HG03432 (cell line): ENCODE measurements at regions not wholly inside any gene's neighbourhood (a gene's known extent, or its start where the extent isn't known, plus 50 kb on each side); places are given as distances from the start of the nearest gene placed in this dataset.
"Not testable (repeated sequence)": the region's sequence is repeated elsewhere in the genome, so short reads cannot be mapped to it uniquely, and the experiment has no call there.

ENCODE experiments used
- ATAC-seq: cut with Tn5 transposase; IDR thresholded peaks from one replicate; pipeline ENCODE4 v1.9.1; 2021; ENCODE audit warnings: mild to moderate bottlenecking, moderate library complexity; ENCODE audit not compliant: unreplicated experiment

DNA sequence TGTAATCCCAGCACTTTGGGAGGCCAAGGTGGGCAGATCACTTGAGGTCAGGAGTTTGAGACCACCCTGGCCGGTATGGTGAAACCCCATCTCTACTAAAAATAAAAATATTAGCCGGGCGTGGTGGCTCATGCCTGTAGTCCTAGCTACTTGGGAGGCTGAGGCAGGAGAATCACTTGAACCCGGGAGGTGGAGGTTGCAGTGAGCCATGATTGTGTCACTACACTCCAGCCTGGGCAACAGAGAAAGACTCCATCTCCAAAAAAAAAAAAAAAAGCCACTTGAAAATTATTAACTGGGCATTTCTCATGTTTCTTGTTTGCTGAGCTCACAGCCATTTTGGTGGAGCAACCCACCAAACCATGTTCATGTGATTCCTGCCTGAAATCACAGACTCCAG lies 131.1 kb upstream of the LPP start:
- not testable (repeated sequence) for ATAC-seq

DNA sequence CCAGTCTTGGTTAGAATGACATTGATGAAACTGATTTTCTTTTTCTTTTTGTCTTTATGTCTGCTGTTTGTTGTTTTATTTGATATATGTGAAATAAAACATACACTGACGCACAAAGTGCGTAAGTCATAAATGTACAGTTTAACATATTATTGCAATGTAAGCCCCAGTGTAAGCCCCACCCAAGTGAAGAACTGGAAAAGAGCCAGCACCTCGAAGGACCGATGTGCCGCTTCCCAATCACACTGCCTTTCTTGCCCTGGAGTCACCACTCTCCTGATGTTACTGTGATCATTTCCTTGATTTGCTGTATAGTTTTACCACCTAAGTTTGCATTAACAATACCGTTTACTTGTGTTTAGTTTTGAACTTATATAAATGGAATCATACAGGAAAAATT lies 128.4 kb upstream of the LPP start:
- no peak for ATAC-seq

DNA sequence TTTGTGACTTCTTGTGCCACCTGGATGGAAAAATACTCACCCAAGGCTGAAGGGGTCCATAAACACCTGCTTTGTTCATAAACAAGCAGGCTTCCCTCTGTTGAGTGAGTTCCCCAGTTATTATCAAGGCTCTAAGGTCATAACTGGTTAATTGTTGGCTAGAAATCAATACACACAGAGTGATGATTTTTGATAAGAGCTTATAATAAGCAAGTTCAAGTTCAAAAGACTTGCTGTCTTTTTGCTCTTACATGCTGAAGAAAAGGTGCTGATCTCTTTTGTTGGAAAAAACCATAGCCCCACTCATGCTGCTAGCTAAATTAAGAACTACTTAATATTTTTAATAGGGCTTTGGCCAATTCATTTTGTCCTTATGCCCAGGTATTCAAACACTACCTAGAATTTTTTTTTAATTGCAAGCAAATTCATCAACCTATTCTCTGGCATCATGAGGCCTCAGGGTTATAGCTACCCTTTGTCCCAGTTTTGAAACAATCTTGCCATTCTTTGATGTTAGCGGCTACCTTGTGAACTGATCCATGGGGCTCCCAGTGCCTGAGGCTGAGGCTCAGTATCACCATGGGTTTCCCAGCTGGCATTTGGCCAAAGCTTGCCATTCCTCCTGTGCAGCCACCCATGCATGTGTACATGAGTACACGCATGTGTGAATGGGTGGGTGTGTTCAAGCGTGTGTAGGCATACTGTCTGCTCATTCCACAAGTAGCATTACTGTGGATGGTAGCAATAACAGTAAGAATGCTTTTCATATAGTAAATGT lies 127.6 kb upstream of the LPP start:
- no peak for ATAC-seq

DNA sequence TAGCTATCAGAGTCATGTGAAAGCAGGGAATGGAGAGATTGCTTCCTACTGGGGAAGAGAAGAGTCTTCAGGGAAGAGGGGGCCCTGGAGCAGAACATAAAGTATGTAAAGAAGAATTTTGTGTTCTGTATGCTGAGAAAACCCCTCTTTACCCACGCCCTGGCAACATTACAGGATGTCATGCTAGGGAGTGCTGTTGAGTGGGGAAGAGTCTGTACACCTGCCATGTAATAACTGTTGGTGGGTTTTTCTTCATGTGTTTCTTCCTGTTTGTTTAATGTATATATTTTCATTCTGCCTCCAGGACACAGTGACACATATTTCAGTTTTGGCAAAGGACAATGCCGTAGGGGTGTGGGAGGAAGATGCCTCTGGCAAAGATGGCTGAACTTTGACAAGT lies 122.8 kb upstream of the LPP start:
- no peak for ATAC-seq

DNA sequence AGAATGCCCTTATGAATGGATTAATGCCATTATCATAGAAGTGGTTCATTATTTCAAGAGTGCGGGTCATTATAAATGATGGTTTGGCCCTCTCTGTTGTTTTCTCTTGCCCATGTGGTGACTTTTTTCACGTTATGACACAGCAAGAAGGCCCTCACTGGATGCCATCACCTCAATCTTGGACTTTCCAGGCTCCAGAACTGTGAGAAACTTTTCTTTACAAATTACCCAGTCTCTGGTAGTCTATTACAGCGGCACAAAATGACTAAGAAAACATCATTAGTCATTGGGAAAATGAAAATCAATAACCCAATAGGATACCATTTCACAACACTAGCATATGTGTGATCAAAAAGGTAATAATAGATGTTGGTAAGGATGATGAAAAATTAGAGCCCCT lies 119.0 kb upstream of the LPP start:
- ATAC-seq = no peak

DNA sequence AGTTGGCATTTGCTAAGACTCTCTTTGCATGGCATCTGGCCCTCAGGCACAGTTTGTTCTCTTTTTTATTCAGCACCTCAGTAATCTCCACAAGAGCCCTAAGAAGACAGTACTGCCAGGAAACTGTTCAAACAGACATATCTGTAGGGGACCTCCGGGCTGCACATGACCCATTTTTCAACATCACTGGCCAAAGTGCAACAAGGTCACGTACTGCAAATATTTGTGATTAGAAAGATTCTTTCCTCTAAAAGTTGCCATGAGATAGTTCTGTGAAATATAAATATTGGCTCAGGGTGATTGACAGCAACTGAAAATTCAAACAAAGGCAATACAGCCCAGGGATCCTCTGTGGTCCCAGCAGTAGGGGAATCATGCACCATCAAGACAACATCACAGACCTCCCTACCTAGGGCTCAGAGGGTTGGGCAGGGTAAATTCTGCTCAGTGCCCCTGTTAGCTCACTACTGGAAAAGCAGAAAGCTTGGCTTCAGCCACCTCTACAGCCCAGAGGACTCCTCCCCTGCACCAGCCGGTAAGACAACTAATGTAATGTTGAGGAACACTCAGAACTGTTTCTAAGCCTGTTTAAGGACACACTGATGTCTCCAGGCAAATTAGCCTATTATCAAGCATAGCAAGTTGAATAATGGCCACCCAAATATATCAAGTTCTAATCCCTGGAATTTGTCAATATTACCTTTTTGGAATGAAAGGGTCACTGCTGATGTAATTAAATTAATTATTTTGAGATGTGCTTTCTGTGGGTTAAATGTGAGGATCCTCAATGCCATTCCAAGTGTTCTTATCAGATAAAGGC lies 117.4 kb upstream of the LPP start:
- no peak for ATAC-seq

DNA sequence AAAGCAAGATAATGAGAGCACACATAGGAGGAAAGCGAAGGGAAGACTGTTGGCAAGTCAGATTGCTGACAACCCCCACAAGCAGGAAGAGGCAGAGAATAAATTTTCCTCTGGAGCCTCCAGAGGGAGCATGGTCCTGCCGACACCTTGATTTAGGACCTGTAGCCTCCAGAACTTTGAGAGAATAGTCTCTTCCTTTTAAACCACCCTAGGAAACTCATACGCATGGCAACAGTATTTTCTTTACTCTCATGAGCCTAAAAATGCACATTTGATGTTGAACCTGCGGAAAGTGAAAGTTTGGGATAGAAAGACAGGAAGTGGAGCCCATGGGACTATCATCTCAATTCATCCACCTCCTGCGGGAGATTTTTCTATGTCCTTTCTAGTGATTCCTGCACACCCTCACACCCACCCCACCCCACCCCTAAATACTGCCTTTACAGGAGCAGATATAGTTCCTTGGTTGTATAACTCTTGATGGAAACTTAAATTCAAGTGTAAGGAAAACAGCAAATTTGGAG lies 116.7 kb upstream of the LPP start:
- ATAC-seq = no peak

DNA sequence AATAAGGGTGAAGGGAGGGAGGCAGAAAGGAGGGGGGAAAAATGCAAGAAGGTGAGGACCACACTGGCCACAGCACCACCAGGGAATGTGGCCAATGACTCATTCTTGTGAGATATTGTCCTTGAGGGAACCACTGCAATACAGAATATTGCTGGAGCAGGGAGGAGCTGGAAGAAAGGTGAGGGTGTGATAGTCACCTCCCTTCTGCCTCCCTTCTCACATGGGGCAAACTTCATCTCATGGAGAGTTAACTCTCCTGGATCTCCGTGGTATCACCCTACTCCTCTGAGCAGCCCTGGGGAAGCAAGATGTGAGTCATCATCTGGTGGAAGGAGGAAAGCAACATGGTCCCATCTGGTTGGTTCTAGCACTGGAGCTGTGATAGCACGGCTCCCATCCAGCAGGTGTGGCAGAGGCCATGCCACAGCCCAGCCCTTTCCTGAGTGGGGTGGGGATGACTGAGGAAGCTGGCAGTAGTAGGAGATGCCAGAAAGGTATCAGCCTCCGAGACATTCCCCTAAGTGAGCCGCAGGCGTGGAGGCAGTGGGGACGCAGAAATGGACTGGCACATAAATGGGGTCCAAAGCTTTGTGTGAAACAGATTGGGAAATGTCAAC lies 115.9 kb upstream of the LPP start:
- no peak for ATAC-seq

DNA sequence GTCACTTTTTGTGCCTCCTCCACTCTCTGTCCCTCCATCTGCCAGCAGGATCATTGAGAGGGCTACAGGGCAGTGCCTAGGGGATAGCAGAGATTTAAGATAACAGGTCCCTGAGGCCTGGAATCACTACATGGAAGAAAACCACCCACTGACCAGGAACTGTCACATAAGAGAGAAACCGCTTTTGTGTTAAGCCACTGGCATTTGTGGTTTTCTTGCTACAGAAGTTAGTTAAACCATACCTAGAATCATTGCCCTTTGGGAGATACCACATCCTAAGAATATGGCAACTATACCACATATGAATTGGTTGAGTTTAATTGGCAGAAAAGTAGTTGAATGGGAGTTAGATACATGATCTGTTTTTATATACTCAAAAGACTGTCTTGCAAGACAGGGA lies 112.8 kb upstream of the LPP start:
- no peak for ATAC-seq

DNA sequence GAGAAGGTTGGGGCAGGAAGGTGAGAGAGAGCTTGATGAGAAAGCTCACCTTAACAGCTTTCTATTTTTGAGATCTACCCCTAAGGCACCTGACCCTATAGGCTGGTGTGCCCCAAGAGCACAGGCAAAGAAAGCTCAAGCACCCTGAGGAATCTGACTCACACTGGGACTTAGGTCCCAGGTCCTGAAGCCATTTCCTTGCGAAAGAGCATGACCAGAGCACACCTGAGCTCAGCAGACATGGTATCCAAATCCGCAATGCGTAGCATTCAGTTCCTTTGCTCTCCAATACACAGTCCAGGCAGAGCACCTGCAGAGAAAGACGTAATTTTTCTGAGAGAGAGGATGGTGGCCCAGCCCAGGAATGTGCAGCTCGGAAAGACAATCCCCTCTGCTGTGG lies 112.1 kb upstream of the LPP start:
- ATAC-seq = no peak

DNA sequence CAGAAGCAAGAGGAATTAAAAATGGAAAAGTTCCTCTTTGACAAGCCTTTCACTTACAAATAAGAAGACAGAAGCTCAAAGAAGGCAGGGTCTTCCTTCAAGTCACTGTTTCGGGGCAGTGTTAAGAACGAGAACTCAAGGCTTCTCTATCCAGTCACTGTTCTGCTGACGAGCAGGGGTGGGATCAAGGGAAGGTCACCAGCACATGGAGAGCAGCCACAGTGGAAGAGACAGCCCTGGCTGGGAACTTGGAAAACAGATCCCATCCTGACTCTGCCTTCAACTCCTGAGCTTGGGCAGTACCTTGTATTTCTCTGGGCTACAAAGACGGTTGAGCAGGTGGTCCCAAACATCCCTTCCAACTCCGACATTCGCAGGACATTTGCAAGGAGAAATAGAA lies 111.5 kb upstream of the LPP start:
- ATAC-seq = no peak

DNA sequence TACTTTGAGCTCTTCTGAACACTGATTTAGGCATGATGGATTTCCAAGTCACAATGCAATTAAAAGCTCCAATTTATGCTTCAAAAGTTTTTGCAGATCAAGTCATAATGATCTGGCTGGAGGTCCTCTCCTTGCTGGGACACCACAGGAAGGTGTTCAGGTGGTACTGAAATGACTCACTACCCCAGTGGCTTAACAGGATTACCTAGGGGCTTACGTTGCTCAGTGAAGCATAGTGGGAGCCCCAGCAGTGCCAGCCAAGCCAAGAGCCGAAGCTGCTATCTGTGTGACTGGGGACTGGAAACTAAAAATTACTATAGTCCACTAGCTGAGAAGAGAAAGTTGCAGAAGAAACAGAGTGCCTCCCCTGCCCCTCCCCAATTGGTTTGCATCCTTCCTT lies 110.1 kb upstream of the LPP start:
- no peak for ATAC-seq

DNA sequence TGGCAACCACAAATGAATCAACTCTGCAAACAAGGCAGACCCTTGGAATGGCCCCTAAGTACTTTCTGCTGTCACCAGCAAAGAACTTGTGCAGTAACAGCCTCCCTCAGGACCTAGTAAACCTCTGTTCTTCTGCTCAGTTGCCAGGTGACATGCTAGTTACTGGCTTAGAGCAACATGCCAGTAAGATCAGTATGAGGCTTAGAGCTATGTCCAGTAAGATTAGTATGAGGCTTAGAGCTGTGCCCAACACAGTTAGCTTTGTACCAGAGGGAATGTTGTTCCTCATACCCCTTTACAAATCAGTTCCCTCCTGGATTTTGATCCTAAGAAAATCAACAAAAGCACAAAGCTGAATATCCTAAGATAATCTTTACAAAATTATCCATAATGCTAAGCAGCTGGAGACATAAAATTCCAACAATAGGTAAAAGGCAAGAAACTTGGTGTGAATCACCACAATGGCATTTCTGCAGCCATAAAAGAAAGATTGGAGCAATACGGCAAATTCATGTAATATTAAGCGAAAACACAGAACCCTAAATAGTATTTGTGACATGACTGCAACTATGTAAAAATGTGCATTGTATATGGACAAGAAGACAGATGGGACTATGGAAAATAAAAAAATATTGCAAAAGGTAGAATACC lies 107.3 kb upstream of the LPP start:
- no peak for ATAC-seq

DNA sequence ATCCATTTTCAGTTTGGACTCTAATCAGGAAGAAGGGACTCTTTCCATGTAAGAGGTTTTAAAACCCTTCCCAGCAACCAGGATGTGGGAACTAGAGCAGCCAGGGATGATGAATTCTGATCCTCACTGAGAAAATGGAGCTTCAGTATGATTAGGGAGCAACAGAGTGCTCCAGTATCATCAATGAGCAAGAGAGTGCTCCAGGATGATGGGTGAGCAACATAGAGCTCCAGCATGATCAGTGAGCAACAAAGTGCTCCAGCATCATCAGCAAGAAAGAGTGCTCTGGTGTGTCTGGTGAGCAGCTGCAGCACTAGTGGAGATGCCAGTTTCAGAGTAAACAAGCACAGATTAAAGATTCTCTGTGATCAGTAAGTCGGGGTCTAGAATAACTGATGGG lies 106.4 kb upstream of the LPP start:
- no peak for ATAC-seq

DNA sequence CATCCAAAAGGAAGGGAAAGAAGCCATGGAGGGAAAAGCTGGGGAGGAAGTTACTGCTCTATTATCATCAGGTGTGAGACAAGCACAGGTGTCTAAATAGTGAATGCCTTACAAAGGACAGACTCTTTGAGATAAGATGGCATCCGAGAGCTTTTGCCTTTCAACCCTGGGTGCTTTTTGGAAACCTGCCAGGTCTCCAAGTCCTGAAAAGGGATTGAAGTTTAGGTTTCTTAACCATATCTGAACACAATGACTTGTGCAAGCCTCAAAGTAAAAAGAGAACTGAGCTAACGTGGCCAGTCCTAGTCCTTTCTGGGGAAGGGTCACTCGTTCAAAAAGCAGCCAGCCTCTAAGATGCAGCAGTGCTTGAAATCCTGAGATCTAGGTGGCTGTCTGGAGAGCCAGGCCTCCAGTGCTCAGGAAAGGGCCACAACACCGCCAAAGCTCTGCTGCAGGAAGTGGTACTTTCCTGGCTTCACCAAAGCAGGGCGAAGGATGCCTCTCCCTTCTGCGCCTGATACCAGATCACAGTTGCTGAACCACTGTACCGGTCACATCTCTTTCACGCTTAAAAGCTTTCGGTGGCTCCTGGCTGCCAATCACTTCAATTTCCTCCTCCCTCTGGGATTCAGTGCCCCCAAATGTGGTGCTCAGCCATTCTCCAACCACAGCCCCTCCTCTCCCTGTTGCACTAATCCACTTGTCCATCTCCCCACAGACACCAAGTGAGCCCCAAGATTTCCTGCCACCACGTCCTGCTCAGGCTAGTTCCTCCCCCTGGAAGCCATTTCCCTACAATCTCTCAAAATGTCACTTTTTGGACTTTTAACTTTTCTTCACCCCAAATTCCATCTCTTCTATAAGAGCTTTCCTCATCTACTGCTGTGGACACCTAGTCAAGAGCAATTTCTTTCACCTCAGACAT lies 104.1 kb upstream of the LPP start:
- no peak for ATAC-seq

DNA sequence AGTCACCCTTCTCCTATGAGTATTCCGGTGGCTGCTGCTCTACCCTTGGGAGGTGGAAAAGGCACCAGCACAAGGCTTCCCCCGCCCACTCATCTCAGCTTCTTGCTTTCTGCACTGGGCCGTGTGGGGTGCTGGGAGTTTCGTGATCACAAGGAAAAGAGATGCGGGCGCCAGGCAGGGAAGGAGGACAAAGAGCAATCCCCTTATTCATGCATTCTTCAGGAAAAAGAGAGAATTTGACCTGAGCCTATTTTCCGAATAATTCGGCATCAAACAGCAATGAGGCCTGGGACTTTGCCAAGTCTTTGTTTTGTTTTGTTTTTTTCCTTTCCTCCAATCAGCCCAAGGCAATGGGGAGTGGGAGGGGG lies 102.2 kb upstream of the LPP start:
- ATAC-seq = no peak

DNA sequence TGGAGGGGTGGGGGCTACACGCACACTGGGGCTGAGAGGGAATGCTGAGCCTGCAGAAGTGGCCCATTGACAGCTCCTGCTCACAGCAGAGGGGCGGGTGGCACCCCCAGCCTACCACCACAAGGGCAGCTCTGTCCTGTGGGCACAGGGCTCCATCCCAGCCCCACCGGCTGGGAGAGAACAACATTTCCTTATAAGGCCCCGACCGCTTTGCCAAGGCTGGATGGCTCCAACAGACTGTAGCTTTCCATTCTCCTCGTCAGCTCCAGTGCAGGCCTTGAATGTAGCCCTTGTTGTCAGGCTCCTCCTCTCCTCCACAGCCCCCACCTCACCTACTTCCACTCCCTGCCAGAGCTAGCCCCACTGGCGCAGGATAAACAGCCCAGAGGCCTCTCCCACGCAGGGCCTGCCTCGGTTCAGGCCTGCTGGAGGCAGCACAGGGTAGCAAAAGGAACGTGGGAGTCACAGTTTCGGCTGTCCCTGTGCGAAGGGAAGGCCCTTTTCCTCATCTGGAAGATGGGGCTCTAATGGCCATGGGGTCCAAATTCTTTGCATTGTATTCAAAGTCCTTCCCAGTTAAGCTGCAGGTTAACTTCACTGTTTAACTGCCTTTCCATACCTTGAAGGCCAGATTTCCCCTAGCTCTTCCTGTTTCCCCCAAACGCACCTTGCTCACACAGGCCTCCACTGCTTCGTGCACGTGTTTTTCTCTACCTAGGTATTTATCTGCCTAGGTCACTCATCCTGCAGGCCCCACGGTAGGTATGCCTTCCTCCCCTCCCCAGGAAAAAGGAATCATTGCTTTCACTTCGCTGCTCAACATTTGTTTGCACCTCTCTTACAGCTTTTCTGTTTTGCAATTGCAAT lies 101.6 kb upstream of the LPP start:
- no peak for ATAC-seq

DNA sequence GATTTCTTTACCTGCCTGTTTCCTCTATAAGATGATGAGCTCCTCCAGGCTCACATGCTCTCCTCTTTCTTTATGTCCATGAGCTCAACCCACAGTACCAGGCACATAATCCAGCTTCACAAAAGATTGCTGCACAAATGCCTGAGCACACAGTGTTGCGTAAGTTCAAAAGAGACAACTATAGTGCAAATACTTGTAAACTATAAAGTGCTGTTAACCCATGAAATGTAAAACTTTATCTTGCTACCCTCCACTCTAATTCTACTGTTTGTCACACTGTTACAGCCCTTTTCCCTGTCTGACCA lies 101.0 kb upstream of the LPP start:
- ATAC-seq = no peak

DNA sequence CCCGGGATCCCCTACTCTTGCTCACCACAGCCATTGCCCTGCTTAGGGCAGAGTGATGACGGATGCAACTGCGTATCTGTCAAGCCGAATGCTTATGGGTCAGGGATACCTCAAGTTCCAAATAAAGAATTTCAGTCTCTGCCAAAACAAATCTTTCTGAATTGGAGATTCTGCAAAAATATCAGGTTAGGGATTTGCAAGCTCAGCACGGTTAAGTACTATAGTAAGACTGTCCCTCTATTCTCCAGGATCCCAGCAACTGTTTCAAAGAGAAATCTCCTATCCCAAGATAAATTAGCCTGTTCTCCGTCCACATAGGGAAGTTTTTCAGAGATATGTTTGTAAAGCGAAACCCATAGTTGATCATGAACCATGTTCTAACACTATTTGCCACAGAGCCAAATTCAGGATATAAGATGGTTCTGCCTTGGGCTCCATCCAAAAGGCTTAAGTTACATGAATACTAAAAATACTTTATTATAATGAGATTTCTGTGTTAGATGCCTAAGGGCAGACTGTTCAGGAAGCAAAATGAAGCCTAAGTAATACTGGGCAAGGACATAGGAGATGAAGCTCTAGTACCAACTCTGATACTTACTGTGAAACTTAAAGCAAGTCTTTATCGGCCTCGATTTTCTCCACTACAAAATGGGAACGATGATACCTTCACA lies 100.1 kb upstream of the LPP start:
- ATAC-seq = no peak
